ENCODE measurements at regions not wholly inside any gene's neighbourhood (a gene's known extent, or its start where the extent isn't known, plus 50 kb on each side); places are given as distances from the start of the nearest gene placed in this dataset.
A peak's percentile ranks its signal among the peaks of the same experiment; 100 is the strongest.

DNA sequence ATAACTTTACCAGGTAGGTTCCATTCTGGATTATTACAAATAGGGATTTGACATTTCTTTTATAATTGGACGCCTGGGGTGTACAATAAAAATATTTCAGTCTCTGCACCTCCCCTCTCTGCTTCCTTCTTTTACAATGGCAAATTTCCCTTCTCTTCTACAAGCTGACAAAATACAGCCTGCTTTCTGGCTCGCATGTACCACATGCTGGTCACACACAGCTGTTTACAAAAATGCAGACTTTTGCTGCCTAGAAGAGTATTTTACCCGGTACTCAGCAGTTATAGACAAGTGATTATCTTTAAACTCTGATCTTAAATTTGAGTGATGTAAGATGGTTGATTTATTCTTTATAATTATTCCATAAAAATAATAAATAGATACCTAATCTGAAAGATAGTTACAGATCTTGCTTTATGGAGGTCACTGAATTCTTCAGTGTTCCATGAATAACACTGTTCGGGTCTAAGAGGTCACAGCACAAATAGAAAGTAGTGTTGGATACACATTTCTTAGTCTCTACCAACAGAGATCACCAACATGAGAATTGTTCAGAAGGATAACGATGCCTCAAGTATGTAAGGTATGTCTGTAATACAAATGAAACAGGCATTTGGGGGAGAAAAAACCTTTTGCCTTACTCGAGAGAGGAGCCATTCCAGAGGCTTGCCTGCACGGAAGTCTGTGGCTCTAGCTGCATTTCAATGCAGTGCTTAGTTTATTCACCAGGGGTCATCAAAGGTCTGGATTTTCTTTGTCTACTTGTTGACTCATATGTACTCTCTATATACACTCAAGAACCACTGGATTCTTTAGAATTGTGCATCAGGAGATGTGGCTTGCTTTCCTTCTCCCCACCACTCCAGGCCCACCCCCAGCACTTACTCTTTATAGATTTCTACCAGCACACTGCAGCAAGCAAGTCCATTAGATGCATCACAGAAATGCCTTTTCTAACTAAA is 206.6 kb upstream of the RFX3 start:
- Histone ChIP-seq H3K27ac (ENCODE audit: low read depth, low read length) (no peak overlapping the region), H3K4me2 (ENCODE audit: low read length) (peak overlapping the region; percentile 56), H3K9ac (ENCODE audit: low read length) (no peak overlapping the region), H3K79me2 (ENCODE audit: insufficient read depth, low read length) (no peaks in the 10 kb centered on the region), H3K27me3 (ENCODE audit: insufficient read depth, low read length) (no peaks in the 10 kb centered on the region), H3K4me3 (replicated peaks in 1 of 2; ENCODE audit: low read depth in 1 of 2, low read length in 2 of 2) (no peak overlapping the region), H2AFZ (ENCODE audit: low read depth, low read length, poor library complexity, severe bottlenecking) (peak overlapping the region; percentile 98), H3K4me1 (ENCODE audit: control insufficient read depth in 1 of 2, insufficient read depth in 2 of 2, low read length in 2 of 2) (peaks cover 0 to 7% of the 10 kb centered on the region in 2 experiments; a peak in 2 of 4 replicates), H3K9me3 (ENCODE audit: control insufficient read depth in 1 of 2, insufficient read depth in 1 of 2, low read depth in 1 of 2, low read length in 2 of 2) (no peaks in the 10 kb centered on the region), H3K9me2 (ENCODE audit: insufficient read depth) (no peaks in the 10 kb centered on the region), H4K20me1 (ENCODE audit: insufficient read depth) (no peaks in the 10 kb centered on the region), H3K36me3 (ENCODE audit: control insufficient read depth in 1 of 2, insufficient read depth in 2 of 2, low read length in 2 of 2) (no peaks in the 10 kb centered on the region)
- POLR2A ChIA-PET, result no interaction called here
- peak; percentile 92 for TF ChIP-seq RAD21 (IDR thresholded peaks at IDR 0.05; ENCODE audit: low read depth)
- TF ChIP-seq, protein P1, sequence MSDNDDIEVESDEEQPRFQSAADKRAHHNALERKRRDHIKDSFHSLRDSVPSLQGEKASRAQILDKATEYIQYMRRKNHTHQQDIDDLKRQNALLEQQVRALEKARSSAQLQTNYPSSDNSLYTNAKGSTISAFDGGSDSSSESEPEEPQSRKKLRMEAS (IDR thresholded peaks at IDR 0.05), result no peak
- TF ChIP-seq CTCF (IDR thresholded peaks at IDR 0.05 in 2 of 3, conservative IDR thresholded peaks at IDR 0.05 in 1 of 3; ENCODE audit: borderline replicate concordance in 1 of 3, insufficient read depth in 1 of 3, low read depth in 2 of 3, low read length in 2 of 3), result peak; percentile 68 to 85 (median 78)
- no peak for TF ChIP-seq ZNF274 (IDR thresholded peaks at IDR 0.05; ENCODE audit: low read depth, low read length)
- intact Hi-C loops (cut with micrococcal nuclease), result loop anchor here (1.0 to 5.0 kb wide), 8 partner anchors 116 to 643 kb away; no protein-coding TSS in a partner anchor
- BruUV-seq (replicated peaks), result no TSS peak
- RAD21 ChIA-PET (ENCODE audit: low non-redundant PET in 1 of 2, low total read pairs in 2 of 2, uncharacterized antibody in 2 of 2, unreplicated experiment in 2 of 2), result interaction anchor here in 1 of 2 experiments (0.9 to 1.9 kb wide), 2 partner anchors 116 to 345 kb away, joined by 3 to 6 read pairs; no protein-coding TSS in a partner anchor
- ATAC-seq (peak; percentile 99), DNase-seq (ENCODE audit: low read depth, low spot score) (peak; percentile 73)
- CTCF ChIA-PET, result interaction anchor here (0.9 to 1.8 kb wide), 10 partner anchors 10 to 636 kb away, joined by 3 to 12 read pairs (median 5); no protein-coding TSS in a partner anchor
